Uterus (tissue), 2 donors: ENCODE measurements at regions not wholly inside any gene's neighbourhood (a gene's known extent, or its start where the extent isn't known, plus 50 kb on each side); places are given as distances from the start of the nearest gene placed in this dataset.

Experiments
- CTCF ChIP-seq, 4 experiments: fragments of 200-600 bp in 2 of 4; fragments of 450-650 bp in 2 of 4; sonication (generic) in 2 of 4; IDR thresholded peaks; one replicate each; pipeline ENCODE4 v1.5.1; 2016 to 2019; ENCODE audit warnings: antibody characterized with exemption in 4 of 4, mild to moderate bottlenecking in 2 of 4, moderate library complexity in 1 of 4
- POLR2A ChIP-seq, 2 donors: fragments of 450-650 bp; IDR thresholded peaks; one replicate each; pipeline ENCODE4 v1.6.1; 2016; ENCODE audit warnings: antibody characterized with exemption in 2 of 2, mild to moderate bottlenecking in 1 of 2, moderate library complexity in 1 of 2

GRCh38 chr6:102494808-102495207 is 1101.3 kb downstream of the GRIK2 start:
- TF ChIP-seq CTCF (IDR thresholded peaks at IDR 0.05) (no peak), POLR2A (IDR thresholded peaks at IDR 0.05) (no peak)
